Endothelial cell (in vitro differentiated cells): ENCODE measurements at regions not wholly inside any gene's neighbourhood (a gene's known extent, or its start where the extent isn't known, plus 50 kb on each side); places are given as distances from the start of the nearest gene placed in this dataset.

Experiments used
- DNase-seq: peaks from one replicate; pipeline ENCODE4 v3.0.0; 2021; ENCODE audit warnings: low spot score
- H3K27ac Mint-ChIP-seq: one replicate; pipeline ENCODE4 v1.8.0; 2021; ENCODE audit warnings: mixed read lengths, inconsistent platforms; ENCODE audit not compliant: unreplicated experiment
- H3K27me3 Mint-ChIP-seq: one replicate; pipeline ENCODE4 v1.8.0; 2021; ENCODE audit warnings: mild to moderate bottlenecking, moderate library complexity, mixed read lengths, inconsistent platforms; ENCODE audit not compliant: unreplicated experiment
- H3K36me3 Mint-ChIP-seq: one replicate; pipeline ENCODE4 v1.8.0; 2021; ENCODE audit warnings: mild to moderate bottlenecking, low read depth, mixed read lengths, inconsistent platforms; ENCODE audit not compliant: unreplicated experiment
- H3K4me1 Mint-ChIP-seq: one replicate; pipeline ENCODE4 v1.8.0; 2021; ENCODE audit warnings: mild to moderate bottlenecking, mixed read lengths, inconsistent platforms; ENCODE audit not compliant: unreplicated experiment
- H3K4me3 Mint-ChIP-seq: one replicate; pipeline ENCODE4 v1.8.0; 2021; ENCODE audit warnings: mild to moderate bottlenecking, mixed read lengths, inconsistent platforms; ENCODE audit not compliant: unreplicated experiment
- H3K9me3 Mint-ChIP-seq: one replicate; pipeline ENCODE4 v1.8.0; 2021; ENCODE audit warnings: mixed read lengths, inconsistent platforms; ENCODE audit not compliant: unreplicated experiment
- TF ChIP-seq, protein P1 (sequence below): fragments of 200-600 bp; sonication (generic); IDR thresholded peaks from one replicate; pipeline ENCODE4 v1.5.0; 2021; ENCODE audit warnings: antibody characterized with exemption; ENCODE audit not compliant: unreplicated experiment

DNA sequence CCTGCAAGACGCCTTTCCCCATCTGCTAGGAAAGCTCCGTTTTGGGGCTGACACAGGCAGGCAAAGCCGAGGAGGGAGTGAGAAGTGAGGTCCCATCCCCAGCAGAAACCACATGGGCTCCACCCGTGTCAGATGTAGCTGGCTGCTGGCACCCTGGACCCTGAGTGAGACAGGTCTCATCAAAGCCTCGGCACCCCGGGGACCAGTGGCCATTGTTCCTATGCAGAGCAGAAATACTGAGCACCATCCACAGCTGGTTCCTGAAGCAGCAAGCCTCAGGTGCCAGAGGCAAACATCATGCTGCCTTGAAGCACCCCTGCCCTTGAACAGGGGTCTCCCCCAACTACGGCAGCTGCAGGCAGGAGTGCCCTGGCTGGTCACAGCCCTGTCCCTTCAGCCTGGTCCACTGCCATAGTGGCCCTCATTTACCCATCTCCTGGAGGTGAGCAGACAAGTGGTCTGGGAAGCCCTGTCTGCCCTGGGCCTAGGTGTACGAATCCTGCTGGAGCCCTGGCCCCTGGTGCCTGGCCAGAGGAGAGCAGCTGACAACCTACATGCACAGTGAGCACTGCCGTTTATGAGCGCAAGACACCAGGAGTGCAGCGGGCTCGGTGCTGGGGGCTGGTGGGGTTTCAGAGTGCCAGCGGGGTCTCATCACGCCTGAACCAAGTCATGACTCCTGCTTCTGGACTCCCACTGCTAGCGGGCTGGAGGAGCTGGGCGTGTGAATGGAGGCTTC is 289.8 kb upstream of the RTL1 start:
- H3K4me1 Mint-ChIP-seq, result no peaks in the 10 kb centered on the region
- H3K36me3 Mint-ChIP-seq, result no peaks in the 10 kb centered on the region
- no peak overlapping the region for H3K27ac Mint-ChIP-seq
- no peak overlapping the region for H3K4me3 Mint-ChIP-seq
- no peaks in the 10 kb centered on the region for H3K9me3 Mint-ChIP-seq
- H3K27me3 Mint-ChIP-seq, result peaks cover 5% of the 10 kb centered on the region
- TF ChIP-seq, protein P1, sequence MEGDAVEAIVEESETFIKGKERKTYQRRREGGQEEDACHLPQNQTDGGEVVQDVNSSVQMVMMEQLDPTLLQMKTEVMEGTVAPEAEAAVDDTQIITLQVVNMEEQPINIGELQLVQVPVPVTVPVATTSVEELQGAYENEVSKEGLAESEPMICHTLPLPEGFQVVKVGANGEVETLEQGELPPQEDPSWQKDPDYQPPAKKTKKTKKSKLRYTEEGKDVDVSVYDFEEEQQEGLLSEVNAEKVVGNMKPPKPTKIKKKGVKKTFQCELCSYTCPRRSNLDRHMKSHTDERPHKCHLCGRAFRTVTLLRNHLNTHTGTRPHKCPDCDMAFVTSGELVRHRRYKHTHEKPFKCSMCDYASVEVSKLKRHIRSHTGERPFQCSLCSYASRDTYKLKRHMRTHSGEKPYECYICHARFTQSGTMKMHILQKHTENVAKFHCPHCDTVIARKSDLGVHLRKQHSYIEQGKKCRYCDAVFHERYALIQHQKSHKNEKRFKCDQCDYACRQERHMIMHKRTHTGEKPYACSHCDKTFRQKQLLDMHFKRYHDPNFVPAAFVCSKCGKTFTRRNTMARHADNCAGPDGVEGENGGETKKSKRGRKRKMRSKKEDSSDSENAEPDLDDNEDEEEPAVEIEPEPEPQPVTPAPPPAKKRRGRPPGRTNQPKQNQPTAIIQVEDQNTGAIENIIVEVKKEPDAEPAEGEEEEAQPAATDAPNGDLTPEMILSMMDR, result no peak
- DNase-seq, result no peak

DNA sequence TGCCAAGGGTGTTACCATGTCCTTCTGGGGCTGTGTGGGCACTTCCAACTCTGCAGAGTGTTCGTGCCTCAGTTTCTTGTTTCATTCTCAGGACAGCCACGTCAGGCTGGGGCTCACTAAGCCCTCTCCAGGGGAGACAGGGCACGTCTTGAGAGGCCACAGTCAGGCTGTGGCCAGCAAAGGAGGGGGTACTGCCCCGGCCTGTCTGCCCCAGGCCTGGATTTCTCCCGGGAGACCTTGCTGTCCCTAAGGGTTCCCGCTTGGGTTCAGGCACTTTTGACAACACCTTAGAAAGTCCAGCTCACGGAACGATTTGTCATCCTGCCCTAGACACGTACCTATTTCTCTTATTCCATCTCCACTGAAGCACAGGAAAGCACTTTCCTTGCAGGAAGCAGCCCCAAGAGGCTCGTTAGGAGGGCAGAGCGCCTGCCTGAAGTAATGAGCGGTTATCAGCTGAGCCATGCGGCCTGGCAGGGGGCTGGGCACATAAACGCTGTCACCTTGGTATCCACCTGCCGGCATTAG is 290.4 kb upstream of the RTL1 start:
- Mint-ChIP-seq H3K27me3 (peaks cover 8% of the 10 kb centered on the region), H3K36me3 (no peaks in the 10 kb centered on the region), H3K27ac (no peak overlapping the region), H3K9me3 (no peaks in the 10 kb centered on the region), H3K4me1 (no peaks in the 10 kb centered on the region), H3K4me3 (no peak overlapping the region)
- TF ChIP-seq, protein P1, result no peak
- no peak for DNase-seq

- DNase-seq, result no peak
- Mint-ChIP-seq H3K9me3 (no peaks in the 10 kb centered on the region), H3K27ac (no peak overlapping the region), H3K4me1 (no peaks in the 10 kb centered on the region), H3K27me3 (peaks cover 8% of the 10 kb centered on the region), H3K36me3 (no peaks in the 10 kb centered on the region), H3K4me3 (no peak overlapping the region)
- TF ChIP-seq, protein P1, result no peak
Measured at GRCh38 chr14:101194373-101195308, 291.1 kb upstream of the RTL1 start.

DNA sequence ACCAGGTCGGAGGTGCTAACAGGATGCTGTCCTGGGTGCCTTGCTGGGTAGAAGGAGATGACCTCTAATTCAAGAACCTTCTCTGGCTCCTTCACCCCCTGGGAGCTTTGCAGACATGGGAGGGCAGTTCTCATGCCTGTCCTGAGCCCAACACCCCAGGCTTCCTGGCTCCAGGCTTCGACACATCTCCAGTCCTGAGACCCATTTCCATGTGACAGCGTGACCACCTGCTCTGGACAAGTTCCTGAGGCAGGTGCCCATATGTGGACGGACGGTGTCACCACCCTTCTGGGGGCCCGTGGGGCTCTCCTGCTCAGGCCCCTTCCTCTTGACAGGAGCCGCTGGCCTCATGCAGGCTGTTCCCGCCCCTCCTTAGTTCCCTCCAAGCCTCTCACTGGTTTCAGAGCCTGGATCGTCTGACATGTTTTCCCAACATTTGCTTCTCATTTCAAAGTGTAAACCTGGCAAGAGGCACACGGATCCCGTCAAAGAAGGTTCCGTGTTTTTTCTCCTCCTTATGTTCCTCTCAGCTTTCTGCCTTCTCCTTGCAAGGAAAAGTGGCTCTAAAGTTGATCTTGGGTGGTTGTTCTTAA is 291.9 kb upstream of the RTL1 start:
- H3K27me3 Mint-ChIP-seq, result peaks cover 8% of the 10 kb centered on the region
- H3K4me1 Mint-ChIP-seq, result no peaks in the 10 kb centered on the region
- H3K9me3 Mint-ChIP-seq, result no peaks in the 10 kb centered on the region
- TF ChIP-seq, protein P1, result no peak
- no peak overlapping the region for H3K4me3 Mint-ChIP-seq
- no peaks in the 10 kb centered on the region for H3K36me3 Mint-ChIP-seq
- DNase-seq, result no peak
- H3K27ac Mint-ChIP-seq, result no peak overlapping the region
